ENCODE measurements at regions not wholly inside any gene's neighbourhood (a gene's known extent, or its start where the extent isn't known, plus 50 kb on each side); places are given as distances from the start of the nearest gene placed in this dataset.

DNA sequence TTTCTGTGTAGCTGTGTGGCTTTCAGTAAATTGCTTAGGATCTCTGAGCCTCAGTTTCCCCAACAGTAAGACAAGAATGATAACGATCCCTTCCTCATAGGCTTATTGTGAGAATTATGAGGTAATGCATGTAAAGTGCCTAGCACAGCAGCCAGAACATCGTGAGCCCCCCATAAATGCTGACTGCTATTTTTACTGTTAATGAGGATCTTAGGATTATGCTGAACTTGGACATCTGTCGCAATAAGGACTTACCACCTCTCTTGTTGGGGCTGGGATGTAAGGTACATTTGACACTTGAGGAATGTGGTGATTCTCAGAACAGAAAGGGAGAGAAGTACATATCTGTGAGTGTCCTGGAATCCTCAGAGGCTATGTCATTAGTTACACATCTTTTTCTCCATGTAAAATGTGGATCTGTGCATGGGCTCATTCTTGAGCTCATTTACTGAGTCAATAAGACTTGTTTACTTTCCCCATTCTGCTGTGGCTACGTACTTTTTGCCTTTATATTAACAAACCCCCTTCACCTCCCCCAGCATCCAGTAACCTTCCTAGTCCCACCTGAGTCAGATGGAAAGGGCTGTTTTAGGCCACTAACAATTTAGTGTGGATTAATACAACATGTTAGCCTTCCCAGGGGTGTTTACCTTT, 64.4 kb upstream of the PLEKHG1 start (continued):
- no peak for TF ChIP-seq ZNF501 (CRISPR knock-in tag; IDR thresholded peaks at IDR 0.05)
- no peak for TF ChIP-seq TBX2 (CRISPR knock-in tag; IDR thresholded peaks at IDR 0.05; ENCODE audit: borderline replicate concordance)
- 0 out of 2 replicates have a peak, but pooled peaks have one; percentile 12 for TF ChIP-seq RXRB (CRISPR knock-in tag; IDR thresholded peaks at IDR 0.05; ENCODE audit: borderline replicate concordance)
- TF ChIP-seq, protein P1, sequence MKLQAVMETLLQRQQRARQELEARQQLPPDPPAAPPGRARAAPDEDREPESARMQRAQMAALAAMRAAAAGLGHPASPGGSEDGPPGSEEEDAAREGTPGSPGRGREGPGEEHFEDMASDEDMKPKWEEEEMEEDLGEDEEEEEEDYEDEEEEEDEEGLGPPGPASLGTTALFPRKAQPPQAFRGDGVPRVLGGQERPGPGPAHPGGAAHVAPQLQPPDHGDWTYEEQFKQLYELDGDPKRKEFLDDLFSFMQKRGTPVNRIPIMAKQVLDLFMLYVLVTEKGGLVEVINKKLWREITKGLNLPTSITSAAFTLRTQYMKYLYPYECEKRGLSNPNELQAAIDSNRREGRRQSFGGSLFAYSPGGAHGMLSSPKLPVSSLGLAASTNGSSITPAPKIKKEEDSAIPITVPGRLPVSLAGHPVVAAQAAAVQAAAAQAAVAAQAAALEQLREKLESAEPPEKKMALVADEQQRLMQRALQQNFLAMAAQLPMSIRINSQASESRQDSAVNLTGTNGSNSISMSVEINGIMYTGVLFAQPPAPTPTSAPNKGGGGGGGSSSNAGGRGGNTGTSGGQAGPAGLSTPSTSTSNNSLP (IDR thresholded peaks at IDR 0.05; ENCODE audit: low read depth, low read length): peak; percentile 35; the same call in 1 of the 2 replicates
- TF ChIP-seq, protein P2, sequence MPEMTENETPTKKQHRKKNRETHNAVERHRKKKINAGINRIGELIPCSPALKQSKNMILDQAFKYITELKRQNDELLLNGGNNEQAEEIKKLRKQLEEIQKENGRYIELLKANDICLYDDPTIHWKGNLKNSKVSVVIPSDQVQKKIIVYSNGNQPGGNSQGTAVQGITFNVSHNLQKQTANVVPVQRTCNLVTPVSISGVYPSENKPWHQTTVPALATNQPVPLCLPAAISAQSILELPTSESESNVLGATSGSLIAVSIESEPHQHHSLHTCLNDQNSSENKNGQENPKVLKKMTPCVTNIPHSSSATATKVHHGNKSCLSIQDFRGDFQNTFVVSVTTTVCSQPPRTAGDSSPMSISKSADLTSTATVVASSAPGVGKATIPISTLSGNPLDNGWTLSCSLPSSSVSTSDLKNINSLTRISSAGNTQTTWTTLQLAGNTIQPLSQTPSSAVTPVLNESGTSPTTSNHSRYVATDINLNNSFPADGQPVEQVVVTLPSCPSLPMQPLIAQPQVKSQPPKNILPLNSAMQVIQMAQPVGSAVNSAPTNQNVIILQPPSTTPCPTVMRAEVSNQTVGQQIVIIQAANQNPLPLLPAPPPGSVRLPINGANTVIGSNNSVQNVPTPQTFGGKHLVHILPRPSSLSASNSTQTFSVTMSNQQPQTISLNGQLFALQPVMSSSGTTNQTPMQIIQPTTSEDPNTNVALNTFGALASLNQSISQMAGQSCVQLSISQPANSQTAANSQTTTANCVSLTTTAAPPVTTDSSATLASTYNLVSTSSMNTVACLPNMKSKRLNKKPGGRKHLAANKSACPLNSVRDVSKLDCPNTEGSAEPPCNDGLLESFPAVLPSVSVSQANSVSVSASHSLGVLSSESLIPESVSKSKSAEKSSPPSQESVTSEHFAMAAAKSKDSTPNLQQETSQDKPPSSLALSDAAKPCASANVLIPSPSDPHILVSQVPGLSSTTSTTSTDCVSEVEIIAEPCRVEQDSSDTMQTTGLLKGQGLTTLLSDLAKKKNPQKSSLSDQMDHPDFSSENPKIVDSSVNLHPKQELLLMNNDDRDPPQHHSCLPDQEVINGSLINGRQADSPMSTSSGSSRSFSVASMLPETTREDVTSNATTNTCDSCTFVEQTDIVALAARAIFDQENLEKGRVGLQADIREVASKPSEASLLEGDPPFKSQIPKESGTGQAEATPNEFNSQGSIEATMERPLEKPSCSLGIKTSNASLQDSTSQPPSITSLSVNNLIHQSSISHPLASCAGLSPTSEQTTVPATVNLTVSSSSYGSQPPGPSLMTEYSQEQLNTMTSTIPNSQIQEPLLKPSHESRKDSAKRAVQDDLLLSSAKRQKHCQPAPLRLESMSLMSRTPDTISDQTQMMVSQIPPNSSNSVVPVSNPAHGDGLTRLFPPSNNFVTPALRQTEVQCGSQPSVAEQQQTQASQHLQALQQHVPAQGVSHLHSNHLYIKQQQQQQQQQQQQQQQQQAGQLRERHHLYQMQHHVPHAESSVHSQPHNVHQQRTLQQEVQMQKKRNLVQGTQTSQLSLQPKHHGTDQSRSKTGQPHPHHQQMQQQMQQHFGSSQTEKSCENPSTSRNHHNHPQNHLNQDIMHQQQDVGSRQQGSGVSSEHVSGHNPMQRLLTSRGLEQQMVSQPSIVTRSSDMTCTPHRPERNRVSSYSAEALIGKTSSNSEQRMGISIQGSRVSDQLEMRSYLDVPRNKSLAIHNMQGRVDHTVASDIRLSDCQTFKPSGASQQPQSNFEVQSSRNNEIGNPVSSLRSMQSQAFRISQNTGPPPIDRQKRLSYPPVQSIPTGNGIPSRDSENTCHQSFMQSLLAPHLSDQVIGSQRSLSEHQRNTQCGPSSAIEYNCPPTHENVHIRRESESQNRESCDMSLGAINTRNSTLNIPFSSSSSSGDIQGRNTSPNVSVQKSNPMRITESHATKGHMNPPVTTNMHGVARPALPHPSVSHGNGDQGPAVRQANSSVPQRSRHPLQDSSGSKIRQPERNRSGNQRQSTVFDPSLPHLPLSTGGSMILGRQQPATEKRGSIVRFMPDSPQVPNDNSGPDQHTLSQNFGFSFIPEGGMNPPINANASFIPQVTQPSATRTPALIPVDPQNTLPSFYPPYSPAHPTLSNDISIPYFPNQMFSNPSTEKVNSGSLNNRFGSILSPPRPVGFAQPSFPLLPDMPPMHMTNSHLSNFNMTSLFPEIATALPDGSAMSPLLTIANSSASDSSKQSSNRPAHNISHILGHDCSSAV (CRISPR knock-in tag; IDR thresholded peaks at IDR 0.05; ENCODE audit: borderline replicate concordance): no peak
- TF ChIP-seq SYNCRIP (IDR thresholded peaks at IDR 0.05; ENCODE audit: insufficient read depth, low read depth, low read length): no peak
- TF ChIP-seq BHLHE40 (IDR thresholded peaks at IDR 0.05; ENCODE audit: low read length): no peak
- TF ChIP-seq, protein P3, sequence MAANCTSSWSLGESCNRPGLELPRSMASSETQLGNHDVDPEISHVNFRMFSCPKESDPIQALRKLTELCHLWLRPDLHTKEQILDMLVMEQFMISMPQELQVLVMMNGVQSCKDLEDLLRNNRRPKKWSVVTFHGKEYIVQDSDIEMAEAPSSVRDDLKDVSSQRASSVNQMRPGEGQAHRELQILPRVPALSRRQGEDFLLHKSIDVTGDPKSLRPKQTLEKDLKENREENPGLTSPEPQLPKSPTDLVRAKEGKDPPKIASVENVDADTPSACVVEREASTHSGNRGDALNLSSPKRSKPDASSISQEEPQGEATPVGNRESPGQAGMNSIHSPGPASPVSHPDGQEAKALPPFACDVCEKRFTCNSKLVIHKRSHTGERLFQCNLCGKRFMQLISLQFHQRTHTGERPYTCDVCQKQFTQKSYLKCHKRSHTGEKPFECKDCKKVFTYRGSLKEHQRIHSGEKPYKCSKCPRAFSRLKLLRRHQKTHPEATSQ (CRISPR knock-in tag; IDR thresholded peaks at IDR 0.05; ENCODE audit: borderline replicate concordance): no peak
- TF ChIP-seq SOX13 (IDR thresholded peaks at IDR 0.05): no peak
- 0 out of 4 replicates have a peak, but pooled peaks of 1 of the 2 experiments have one; percentile 8 for TF ChIP-seq SOX13 (CRISPR knock-in tag; conservative IDR thresholded peaks at IDR 0.05 in 1 of 2, IDR thresholded peaks at IDR 0.05 in 1 of 2)
- no peak for TF ChIP-seq ZNF383 (CRISPR knock-in tag; IDR thresholded peaks at IDR 0.05; ENCODE audit: borderline replicate concordance)
- TF ChIP-seq, protein P4, sequence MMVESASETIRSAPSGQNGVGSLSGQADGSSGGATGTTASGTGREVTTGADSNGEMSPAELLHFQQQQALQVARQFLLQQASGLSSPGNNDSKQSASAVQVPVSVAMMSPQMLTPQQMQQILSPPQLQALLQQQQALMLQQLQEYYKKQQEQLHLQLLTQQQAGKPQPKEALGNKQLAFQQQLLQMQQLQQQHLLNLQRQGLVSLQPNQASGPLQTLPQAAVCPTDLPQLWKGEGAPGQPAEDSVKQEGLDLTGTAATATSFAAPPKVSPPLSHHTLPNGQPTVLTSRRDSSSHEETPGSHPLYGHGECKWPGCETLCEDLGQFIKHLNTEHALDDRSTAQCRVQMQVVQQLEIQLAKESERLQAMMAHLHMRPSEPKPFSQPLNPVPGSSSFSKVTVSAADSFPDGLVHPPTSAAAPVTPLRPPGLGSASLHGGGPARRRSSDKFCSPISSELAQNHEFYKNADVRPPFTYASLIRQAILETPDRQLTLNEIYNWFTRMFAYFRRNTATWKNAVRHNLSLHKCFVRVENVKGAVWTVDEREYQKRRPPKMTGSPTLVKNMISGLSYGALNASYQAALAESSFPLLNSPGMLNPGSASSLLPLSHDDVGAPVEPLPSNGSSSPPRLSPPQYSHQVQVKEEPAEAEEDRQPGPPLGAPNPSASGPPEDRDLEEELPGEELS (CRISPR knock-in tag; IDR thresholded peaks at IDR 0.05): 0 out of 2 replicates have a peak, but pooled peaks have one; percentile 24

Measured in HepG2 (cell line).